GM12874 (cell line): ENCODE measurements at regions not wholly inside any gene's neighbourhood (a gene's known extent, or its start where the extent isn't known, plus 50 kb on each side); places are given as distances from the start of the nearest gene placed in this dataset.

Source experiments
- CTCF ChIP-seq: IDR thresholded peaks from 2 replicates; pipeline ENCODE4 v1.5.1; 2011; ENCODE audit warnings: low read depth, mild to moderate bottlenecking, control low read depth, low read length, moderate library complexity; ENCODE audit not compliant: insufficient read depth

DNA sequence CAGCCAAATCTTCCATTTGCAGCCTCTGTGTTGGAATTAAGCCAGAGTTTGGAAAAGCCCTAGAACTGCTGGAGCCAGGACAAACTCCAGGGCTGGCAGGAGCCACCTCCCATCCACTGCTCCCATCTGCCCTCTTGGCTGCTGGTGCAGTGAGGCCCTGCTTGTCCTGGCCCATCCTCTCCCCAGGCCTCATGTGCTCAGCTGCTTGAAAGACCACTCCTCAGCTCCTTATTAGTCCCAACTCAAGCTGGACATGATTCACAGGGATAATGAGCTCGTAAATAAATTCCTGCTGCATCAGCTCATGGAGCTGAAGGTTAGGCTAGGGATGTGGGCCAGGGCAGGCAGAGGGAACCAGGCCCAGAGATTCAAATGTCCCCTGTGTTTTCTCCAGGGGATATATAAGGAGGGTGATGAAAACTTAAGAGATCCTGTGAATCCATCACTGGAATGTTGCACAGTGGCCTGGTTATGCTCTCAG lies 282.8 kb downstream of the RPS24 start:
- no peak for TF ChIP-seq CTCF

- TF ChIP-seq CTCF, result no peak
Measured at GRCh38 chr10:78318305-78318704, 284.6 kb downstream of the RPS24 start.

DNA sequence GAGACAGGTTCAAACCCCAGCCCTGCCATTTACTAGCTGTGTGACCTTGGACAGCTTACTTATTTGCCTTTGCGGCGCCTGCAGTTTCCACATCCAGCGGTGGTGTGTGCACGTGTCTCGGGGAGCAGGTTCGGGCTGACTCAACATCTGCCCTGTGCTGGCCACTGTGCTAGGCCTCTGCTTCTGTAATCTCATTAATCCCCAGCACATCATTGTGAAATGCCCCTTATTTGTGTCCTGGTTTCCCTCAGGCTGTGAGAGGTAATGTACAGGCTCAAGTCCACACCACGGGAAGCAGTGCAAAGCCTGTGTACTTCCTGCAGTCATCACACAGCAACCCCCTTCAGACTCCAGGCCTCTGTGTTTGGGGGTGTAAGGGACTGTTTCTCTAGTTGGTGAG lies 285.7 kb downstream of the RPS24 start:
- no peak for TF ChIP-seq CTCF

GRCh38 chr10:78319841-78320240 lies 286.2 kb downstream of the RPS24 start:
- TF ChIP-seq CTCF, result no peak

- no peak for TF ChIP-seq CTCF
Measured at GRCh38 chr10:78320506-78320905, 286.8 kb downstream of the RPS24 start.

GRCh38 chr10:78321000-78321399 lies 287.3 kb downstream of the RPS24 start:
- no peak for TF ChIP-seq CTCF

GRCh38 chr10:78321500-78321899 lies 287.8 kb downstream of the RPS24 start:
- TF ChIP-seq CTCF, result no peak

DNA sequence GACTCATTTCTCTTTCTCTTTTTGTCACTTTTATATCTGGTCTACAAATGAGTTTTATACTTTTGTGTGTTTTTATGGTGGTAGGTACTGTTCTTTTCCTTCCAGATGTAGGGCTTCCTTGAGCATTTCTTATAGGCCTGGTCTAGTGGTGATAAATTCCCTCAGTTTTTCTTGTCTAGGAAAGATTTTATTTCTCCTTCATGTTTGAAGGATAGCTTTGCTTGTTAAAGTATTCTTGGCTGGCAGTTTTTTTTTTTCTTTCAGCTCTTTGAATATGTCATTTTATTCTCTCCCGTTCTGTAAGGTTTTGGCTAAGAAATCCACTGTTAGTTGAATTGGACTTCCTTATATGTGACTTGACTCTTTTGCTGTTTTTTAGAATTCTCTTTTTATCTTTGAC lies 292.7 kb downstream of the RPS24 start:
- TF ChIP-seq CTCF, result no peak
